ENCODE measurements at regions not wholly inside any gene's neighbourhood (a gene's known extent, or its start where the extent isn't known, plus 50 kb on each side); places are given as distances from the start of the nearest gene placed in this dataset.

DNA sequence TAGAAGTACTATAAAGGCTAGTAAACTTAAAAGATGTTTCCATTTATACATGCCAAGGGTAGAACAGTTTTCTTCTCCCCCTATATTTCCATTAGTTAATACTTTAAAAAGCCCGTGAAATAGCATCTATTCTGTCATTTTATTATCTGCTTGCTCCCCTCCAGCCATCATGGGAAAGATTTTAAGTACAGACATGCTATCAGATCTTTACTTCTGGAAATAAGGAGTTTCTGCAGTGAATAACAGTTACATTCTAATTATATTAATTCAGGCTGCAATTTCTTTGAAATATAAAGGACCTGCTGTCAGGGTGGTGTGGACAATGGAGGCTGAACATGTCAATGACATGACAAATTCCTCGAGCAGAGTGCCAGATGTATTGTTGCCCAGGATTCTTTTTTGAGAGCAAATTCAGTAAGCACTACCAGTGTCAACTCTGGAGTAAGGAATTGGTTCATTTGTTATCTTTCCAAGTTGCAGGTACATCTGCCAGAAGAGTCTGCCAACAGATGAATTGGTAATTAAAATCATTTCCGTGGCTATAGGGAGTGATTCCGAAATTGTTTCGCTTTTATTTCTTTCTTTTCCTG lies 151.3 kb downstream of the BTG1 start:
- TF ChIP-seq, protein P1, sequence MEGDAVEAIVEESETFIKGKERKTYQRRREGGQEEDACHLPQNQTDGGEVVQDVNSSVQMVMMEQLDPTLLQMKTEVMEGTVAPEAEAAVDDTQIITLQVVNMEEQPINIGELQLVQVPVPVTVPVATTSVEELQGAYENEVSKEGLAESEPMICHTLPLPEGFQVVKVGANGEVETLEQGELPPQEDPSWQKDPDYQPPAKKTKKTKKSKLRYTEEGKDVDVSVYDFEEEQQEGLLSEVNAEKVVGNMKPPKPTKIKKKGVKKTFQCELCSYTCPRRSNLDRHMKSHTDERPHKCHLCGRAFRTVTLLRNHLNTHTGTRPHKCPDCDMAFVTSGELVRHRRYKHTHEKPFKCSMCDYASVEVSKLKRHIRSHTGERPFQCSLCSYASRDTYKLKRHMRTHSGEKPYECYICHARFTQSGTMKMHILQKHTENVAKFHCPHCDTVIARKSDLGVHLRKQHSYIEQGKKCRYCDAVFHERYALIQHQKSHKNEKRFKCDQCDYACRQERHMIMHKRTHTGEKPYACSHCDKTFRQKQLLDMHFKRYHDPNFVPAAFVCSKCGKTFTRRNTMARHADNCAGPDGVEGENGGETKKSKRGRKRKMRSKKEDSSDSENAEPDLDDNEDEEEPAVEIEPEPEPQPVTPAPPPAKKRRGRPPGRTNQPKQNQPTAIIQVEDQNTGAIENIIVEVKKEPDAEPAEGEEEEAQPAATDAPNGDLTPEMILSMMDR (IDR thresholded peaks at IDR 0.05), result no peak
- Mint-ChIP-seq H3K4me1 (ENCODE audit: low read depth) (peaks cover 17% of the 10 kb centered on the region), H3K36me3 (ENCODE audit: low read depth) (peaks cover 2% of the 10 kb centered on the region), H3K4me3 (ENCODE audit: unreplicated experiment) (no peak overlapping the region), H3K27me3 (ENCODE audit: low read depth) (no peaks in the 10 kb centered on the region), H3K9me3 (ENCODE audit: low read depth) (peaks cover 2% of the 10 kb centered on the region), H3K27ac (ENCODE audit: unreplicated experiment) (no peak overlapping the region)
- no peak for DNase-seq (ENCODE audit: low spot score)

DNA sequence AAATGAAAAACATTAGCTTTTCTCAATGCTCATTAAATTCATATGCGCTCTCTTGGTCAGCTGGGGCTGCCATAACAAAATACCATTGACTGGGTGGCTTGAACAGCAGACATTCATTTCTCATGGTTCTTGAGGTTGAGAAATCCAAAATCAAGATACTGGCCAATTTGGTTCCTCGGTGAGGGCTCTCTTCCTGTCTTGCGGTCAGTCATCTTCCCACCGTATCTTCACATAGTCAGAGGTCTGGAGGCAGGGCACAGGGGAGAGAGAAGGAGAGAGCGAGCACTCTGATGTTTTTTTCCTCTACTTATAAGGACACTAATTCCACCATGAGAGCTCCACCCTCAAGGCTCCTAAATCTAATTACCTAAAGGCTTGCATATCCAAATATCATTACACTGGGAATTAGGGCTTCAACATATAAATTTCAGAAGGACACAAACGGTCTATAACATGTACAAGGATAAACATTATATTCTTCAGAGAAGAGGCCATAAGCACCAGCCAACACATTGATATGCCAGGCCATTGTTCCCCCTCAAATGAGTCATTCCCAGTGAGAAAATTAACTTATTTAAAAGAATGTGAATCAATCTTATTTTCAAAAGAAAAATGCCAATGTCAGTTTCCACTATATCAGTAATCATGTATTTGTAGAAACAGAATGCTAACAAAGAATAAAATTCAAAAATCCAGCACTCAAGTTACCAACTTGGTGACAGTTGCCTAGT lies 152.2 kb downstream of the BTG1 start:
- Mint-ChIP-seq H3K9me3 (ENCODE audit: low read depth) (peaks cover 2% of the 10 kb centered on the region), H3K4me1 (ENCODE audit: low read depth) (peaks cover 23% of the 10 kb centered on the region), H3K36me3 (ENCODE audit: low read depth) (peaks cover 2% of the 10 kb centered on the region), H3K27ac (ENCODE audit: unreplicated experiment) (no peak overlapping the region), H3K27me3 (ENCODE audit: low read depth) (no peaks in the 10 kb centered on the region), H3K4me3 (ENCODE audit: unreplicated experiment) (no peak overlapping the region)
- TF ChIP-seq, protein P1 (IDR thresholded peaks at IDR 0.05), result no peak
- DNase-seq (ENCODE audit: low spot score), result no peak

DNA sequence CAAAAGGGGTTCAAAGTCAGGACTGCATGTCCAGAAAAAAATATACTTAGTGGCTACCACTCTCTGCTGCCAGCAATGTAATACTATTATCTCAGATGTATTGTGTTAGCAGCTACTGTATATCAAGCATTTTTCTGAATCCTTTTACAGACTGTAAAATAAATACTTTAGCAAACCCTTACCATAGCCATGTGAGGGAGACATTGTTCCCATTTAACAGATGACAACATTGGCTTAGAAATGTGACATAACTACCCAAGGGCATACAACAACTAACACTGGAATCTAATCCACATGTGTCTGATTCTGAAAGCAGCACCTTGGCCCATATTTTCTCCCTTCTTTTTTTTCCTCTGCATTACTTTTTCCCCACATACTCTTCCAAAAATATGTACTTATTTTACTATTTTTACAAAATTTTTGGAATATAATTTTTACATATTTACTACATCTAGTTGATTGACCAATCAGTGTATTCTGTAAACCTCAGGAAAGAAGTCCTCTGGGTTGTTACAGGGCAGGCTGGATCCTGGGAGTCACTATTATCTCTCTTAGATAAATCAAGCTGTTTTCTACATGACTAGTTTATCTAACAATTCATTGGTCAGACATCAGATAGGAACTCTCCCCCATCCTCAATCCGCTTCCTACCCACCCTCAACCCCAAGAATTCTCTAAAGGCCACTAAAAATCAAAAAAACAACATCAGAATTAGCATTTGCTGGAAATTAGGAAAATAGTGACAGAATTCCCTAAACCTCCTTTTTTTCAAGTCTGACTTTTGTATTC lies 154.1 kb downstream of the BTG1 start:
- H3K9me3 Mint-ChIP-seq (ENCODE audit: low read depth), result no peaks in the 10 kb centered on the region
- H3K4me1 Mint-ChIP-seq (ENCODE audit: low read depth), result peaks cover 35% of the 10 kb centered on the region
- no peak overlapping the region for H3K27ac Mint-ChIP-seq (ENCODE audit: unreplicated experiment)
- no peak for DNase-seq (ENCODE audit: low spot score)
- H3K27me3 Mint-ChIP-seq (ENCODE audit: low read depth), result no peaks in the 10 kb centered on the region
- TF ChIP-seq, protein P1 (IDR thresholded peaks at IDR 0.05), result peak; percentile 49
- no peak overlapping the region for H3K4me3 Mint-ChIP-seq (ENCODE audit: unreplicated experiment)
- H3K36me3 Mint-ChIP-seq (ENCODE audit: low read depth), result no peaks in the 10 kb centered on the region

DNA sequence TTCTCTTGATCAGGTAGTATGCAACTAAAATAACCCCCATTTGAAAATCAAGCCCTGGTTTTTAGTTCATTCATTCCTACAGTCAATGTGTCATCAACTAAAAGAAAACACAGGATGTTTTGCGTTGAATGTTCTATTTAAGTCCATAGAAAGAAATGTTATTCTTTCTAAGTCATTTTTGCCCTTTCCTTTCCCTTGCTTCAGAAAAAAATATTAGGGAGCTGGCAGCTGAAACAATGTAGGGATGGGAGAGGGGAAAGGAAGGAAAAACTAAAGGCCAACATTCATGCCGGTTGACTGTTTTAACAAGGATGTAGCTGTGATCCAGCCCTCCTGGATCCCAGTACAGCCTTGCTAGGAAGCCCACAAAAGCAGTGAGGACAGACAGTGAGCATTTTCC lies 155.1 kb downstream of the BTG1 start:
- H3K9me3 Mint-ChIP-seq (ENCODE audit: low read depth), result no peaks in the 10 kb centered on the region
- TF ChIP-seq, protein P1 (IDR thresholded peaks at IDR 0.05), result no peak
- peaks cover 45% of the 10 kb centered on the region for H3K4me1 Mint-ChIP-seq (ENCODE audit: low read depth)
- no peaks in the 10 kb centered on the region for H3K36me3 Mint-ChIP-seq (ENCODE audit: low read depth)
- DNase-seq (ENCODE audit: low spot score), result no peak
- H3K4me3 Mint-ChIP-seq (ENCODE audit: unreplicated experiment), result no peak overlapping the region
- no peaks in the 10 kb centered on the region for H3K27me3 Mint-ChIP-seq (ENCODE audit: low read depth)
- H3K27ac Mint-ChIP-seq (ENCODE audit: unreplicated experiment), result peak overlapping the region; percentile 83

DNA sequence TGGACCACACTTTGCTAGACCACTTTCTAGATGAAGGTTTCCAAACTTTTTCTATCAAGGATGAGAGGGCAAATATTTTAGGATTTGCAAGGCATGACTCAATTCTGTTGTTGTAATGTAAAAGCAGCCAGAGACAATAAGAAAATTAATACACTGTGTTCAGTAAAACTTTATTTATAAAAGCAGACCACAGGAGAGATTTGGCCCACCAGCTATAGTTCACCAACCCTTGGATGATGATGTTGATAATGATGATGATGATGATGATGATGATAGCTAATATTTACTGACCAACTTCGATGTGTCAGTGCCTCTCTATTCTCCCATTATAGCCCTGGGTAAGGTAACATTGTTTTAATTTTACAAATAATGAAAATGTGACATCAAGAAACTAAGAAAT lies 156.5 kb downstream of the BTG1 start:
- TF ChIP-seq, protein P1 (IDR thresholded peaks at IDR 0.05), result no peak
- Mint-ChIP-seq H3K9me3 (ENCODE audit: low read depth) (no peaks in the 10 kb centered on the region), H3K4me1 (ENCODE audit: low read depth) (peaks cover 59% of the 10 kb centered on the region), H3K27ac (ENCODE audit: unreplicated experiment) (no peak overlapping the region), H3K4me3 (ENCODE audit: unreplicated experiment) (no peak overlapping the region), H3K27me3 (ENCODE audit: low read depth) (no peaks in the 10 kb centered on the region), H3K36me3 (ENCODE audit: low read depth) (no peaks in the 10 kb centered on the region)
- DNase-seq (ENCODE audit: low spot score), result no peak
